Nephron progenitor cell (in vitro differentiated cells): ENCODE measurements at regions not wholly inside any gene's neighbourhood (a gene's known extent, or its start where the extent isn't known, plus 50 kb on each side); places are given as distances from the start of the nearest gene placed in this dataset.

Source experiments
- DNase-seq: peaks from one replicate; pipeline ENCODE4 v3.0.0; 2021
- H3K27ac Mint-ChIP-seq: 2 replicates; pipeline ENCODE4 v1.8.0; 2021; ENCODE audit warnings: mild to moderate bottlenecking, moderate library complexity, mixed read lengths
- H3K27me3 Mint-ChIP-seq: 2 replicates; pipeline ENCODE4 v1.8.0; 2021; ENCODE audit warnings: mild to moderate bottlenecking, low read depth, mixed read lengths; ENCODE audit not compliant: poor library complexity
- H3K36me3 Mint-ChIP-seq: 2 replicates; pipeline ENCODE4 v1.8.0; 2021; ENCODE audit warnings: low read depth, mixed read lengths
- H3K4me1 Mint-ChIP-seq: 2 replicates; pipeline ENCODE4 v1.8.0; 2021; ENCODE audit warnings: mixed read lengths
- H3K4me3 Mint-ChIP-seq: 2 replicates; pipeline ENCODE4 v1.8.0; 2021; ENCODE audit warnings: mild to moderate bottlenecking, moderate library complexity, mixed read lengths
- H3K9me3 Mint-ChIP-seq: 2 replicates; pipeline ENCODE4 v1.8.0; 2021; ENCODE audit warnings: mild to moderate bottlenecking, moderate library complexity, mixed read lengths
- CTCF ChIP-seq: fragments of 200-600 bp; sonication (generic); IDR thresholded peaks from 2 replicates; pipeline ENCODE4 v1.5.0; 2021; ENCODE audit warnings: antibody characterized with exemption

- H3K36me3 Mint-ChIP-seq, result peaks cover 14% of the 10 kb centered on the region
- TF ChIP-seq CTCF, result no peak
- no peak overlapping the region for H3K4me3 Mint-ChIP-seq
- no peak for DNase-seq
- H3K27ac Mint-ChIP-seq, result peak overlapping the region; percentile 39
- no peaks in the 10 kb centered on the region for H3K27me3 Mint-ChIP-seq
- peaks cover 22% of the 10 kb centered on the region for H3K4me1 Mint-ChIP-seq
- H3K9me3 Mint-ChIP-seq, result peaks cover 31% of the 10 kb centered on the region
Observed at GRCh38 chr13:106311004-106311403, 224.5 kb downstream of the EFNB2 start.

GRCh38 chr13:106310291-106310865 is 225.1 kb downstream of the EFNB2 start:
- H3K27ac Mint-ChIP-seq, result no peak overlapping the region
- no peak for TF ChIP-seq CTCF
- H3K9me3 Mint-ChIP-seq, result peaks cover 34% of the 10 kb centered on the region
- no peak overlapping the region for H3K4me3 Mint-ChIP-seq
- H3K36me3 Mint-ChIP-seq, result peaks cover 17% of the 10 kb centered on the region
- DNase-seq, result no peak
- peaks cover 16% of the 10 kb centered on the region for H3K4me1 Mint-ChIP-seq
- H3K27me3 Mint-ChIP-seq, result no peaks in the 10 kb centered on the region

- Mint-ChIP-seq H3K9me3 (peaks cover 63% of the 10 kb centered on the region), H3K4me1 (no peaks in the 10 kb centered on the region), H3K4me3 (no peak overlapping the region), H3K27ac (no peak overlapping the region), H3K36me3 (peaks cover 37% of the 10 kb centered on the region), H3K27me3 (no peaks in the 10 kb centered on the region)
- no peak for TF ChIP-seq CTCF
- DNase-seq, result no peak
Observed at GRCh38 chr13:106306748-106307277, 228.6 kb downstream of the EFNB2 start.

- DNase-seq, result no peak
- no peaks in the 10 kb centered on the region for H3K4me1 Mint-ChIP-seq
- H3K27me3 Mint-ChIP-seq, result no peaks in the 10 kb centered on the region
- H3K9me3 Mint-ChIP-seq, result peaks cover 80% of the 10 kb centered on the region
- no peak for TF ChIP-seq CTCF
- peaks cover 47% of the 10 kb centered on the region for H3K36me3 Mint-ChIP-seq
- no peak overlapping the region for H3K27ac Mint-ChIP-seq
- no peak overlapping the region for H3K4me3 Mint-ChIP-seq
Observed at GRCh38 chr13:106302843-106303242, 232.6 kb downstream of the EFNB2 start.

- Mint-ChIP-seq H3K4me3 (no peak overlapping the region), H3K4me1 (no peaks in the 10 kb centered on the region), H3K9me3 (peaks cover 79% of the 10 kb centered on the region), H3K27me3 (no peaks in the 10 kb centered on the region), H3K27ac (no peak overlapping the region), H3K36me3 (peaks cover 40% of the 10 kb centered on the region)
- no peak for TF ChIP-seq CTCF
- no peak for DNase-seq
Observed at GRCh38 chr13:106302011-106302410, 233.5 kb downstream of the EFNB2 start.

- H3K4me1 Mint-ChIP-seq, result peaks cover 6% of the 10 kb centered on the region
- no peak overlapping the region for H3K27ac Mint-ChIP-seq
- peaks cover 62% of the 10 kb centered on the region for H3K9me3 Mint-ChIP-seq
- H3K27me3 Mint-ChIP-seq, result no peaks in the 10 kb centered on the region
- no peak for TF ChIP-seq CTCF
- no peak overlapping the region for H3K4me3 Mint-ChIP-seq
- DNase-seq, result no peak
- peaks cover 26% of the 10 kb centered on the region for H3K36me3 Mint-ChIP-seq
Observed at GRCh38 chr13:106299621-106300020, 235.8 kb downstream of the EFNB2 start.
